ENCODE measurements at regions not wholly inside any gene's neighbourhood (a gene's known extent, or its start where the extent isn't known, plus 50 kb on each side); places are given as distances from the start of the nearest gene placed in this dataset.

- no peaks in the 10 kb centered on the region for H3K27me3 ChIP-seq (replicated peaks in 1 of 2; ENCODE audit: control insufficient read depth in 2 of 2, insufficient read depth in 2 of 2, low read length in 1 of 2)
- no TSS peak for BruUV-seq (replicated peaks)
These were observed 373.3 kb upstream of the DIAPH2 start for GRCh38 chrX:96311366-96311765.

GRCh38 chrX:96314985-96315384 is 369.7 kb upstream of the DIAPH2 start:
- Histone ChIP-seq H4K20me1 (ENCODE audit: control insufficient read depth, insufficient read depth) (no peaks in the 10 kb centered on the region), H3K4me1 (ENCODE audit: control insufficient read depth, insufficient read depth, low read length) (no peaks in the 10 kb centered on the region), H3K27ac (ENCODE audit: control insufficient read depth, insufficient read depth) (no peak overlapping the region), H3K27me3 (replicated peaks in 1 of 2; ENCODE audit: control insufficient read depth in 2 of 2, insufficient read depth in 2 of 2, low read length in 1 of 2) (no peaks in the 10 kb centered on the region), H3K36me3 (ENCODE audit: control insufficient read depth in 2 of 2, insufficient read depth in 2 of 2, low read length in 1 of 2) (no peaks in the 10 kb centered on the region), H3K9ac (ENCODE audit: control insufficient read depth, insufficient read depth, low read length) (no peak overlapping the region), H3K4me3 (no peak overlapping the region), H3K4me2 (ENCODE audit: control insufficient read depth, insufficient read depth) (no peak overlapping the region), H3K9me3 (replicated peaks; ENCODE audit: control insufficient read depth, insufficient read depth, low read length) (no peaks in the 10 kb centered on the region), H3K79me2 (ENCODE audit: control insufficient read depth, insufficient read depth, low read length) (no peaks in the 10 kb centered on the region), H2AFZ (ENCODE audit: control insufficient read depth, low read depth, low read length) (no peak overlapping the region)
- ATAC-seq (no peak), DNase-seq (ENCODE audit: low read depth, low spot score) (no peak), FAIRE-seq (no peak)
- ChIA-PET SMC1A (ENCODE audit: uncharacterized antibody, unreplicated experiment) (no interaction called here), POLR2A (no interaction called here), CTCF (no interaction called here), RAD21 (ENCODE audit: unreplicated experiment) (no interaction called here)
- no TSS peak for BruUV-seq (replicated peaks)
- intact Hi-C loops (cut with micrococcal nuclease; ENCODE audit: unreplicated experiment) = no loop called here
- in situ Hi-C loops (cut with MboI) = no loop called here
- 26% methylated on average over 2 of the region's 2 CpGs for WGBS (ENCODE audit: insufficient coverage, insufficient replicate concordance, low lambda C conversion rate, missing lambda C conversion rate)
- no peak for TF ChIP-seq SREBF2 (IDR thresholded peaks at IDR 0.05; ENCODE audit: low read length)
- no peak for TF ChIP-seq E4F1 (IDR thresholded peaks at IDR 0.05; ENCODE audit: borderline replicate concordance, partially characterized antibody)
- no peak for TF ChIP-seq CBX5 (IDR thresholded peaks at IDR 0.05; ENCODE audit: low read depth)
- no peak for TF ChIP-seq NRF1 (conservative IDR thresholded peaks at IDR 0.05; ENCODE audit: low read depth, low read length)
- TF ChIP-seq TBL1XR1 (IDR thresholded peaks at IDR 0.05; ENCODE audit: low read depth, low read length) = no peak
- no peak for TF ChIP-seq IKZF2 (IDR thresholded peaks at IDR 0.05)
- no peak for TF ChIP-seq YBX1 (IDR thresholded peaks at IDR 0.05)
- TF ChIP-seq POLR2AphosphoS5 (IDR thresholded peaks at IDR 0.05; ENCODE audit: low read length) = no peak
- no peak for TF ChIP-seq IRF4 (IDR thresholded peaks at IDR 0.05; ENCODE audit: low read depth, low read length)

More at GRCh38 chrX:96311366-96311765, 373.3 kb upstream of the DIAPH2 start:
- no peaks in the 10 kb centered on the region for H3K79me2 ChIP-seq (ENCODE audit: control insufficient read depth, insufficient read depth, low read length)
- H2AFZ ChIP-seq (ENCODE audit: control insufficient read depth, low read depth, low read length) = no peak overlapping the region
- POLR2A ChIA-PET = no interaction called here
- ATAC-seq (no peak), FAIRE-seq (no peak), DNase-seq (ENCODE audit: low read depth, low spot score) (no peak)
- in situ Hi-C loops (cut with MboI) = no loop called here
- H3K9me3 ChIP-seq (replicated peaks; ENCODE audit: control insufficient read depth, insufficient read depth, low read length) = no peaks in the 10 kb centered on the region
- intact Hi-C loops (cut with micrococcal nuclease; ENCODE audit: unreplicated experiment) = no loop called here
- no peaks in the 10 kb centered on the region for H4K20me1 ChIP-seq (ENCODE audit: control insufficient read depth, insufficient read depth)
- RAD21 ChIA-PET (ENCODE audit: unreplicated experiment) = no interaction called here
- no peak overlapping the region for H3K9ac ChIP-seq (ENCODE audit: control insufficient read depth, insufficient read depth, low read length)
- H3K4me3 ChIP-seq = no peak overlapping the region
- no peaks in the 10 kb centered on the region for H3K4me1 ChIP-seq (ENCODE audit: control insufficient read depth, insufficient read depth, low read length)
- 0% methylated on average over 1 of the region's 1 CpG for WGBS (ENCODE audit: insufficient coverage, insufficient replicate concordance, low lambda C conversion rate, missing lambda C conversion rate)
- H3K4me2 ChIP-seq (ENCODE audit: control insufficient read depth, insufficient read depth) = no peak overlapping the region
- H3K36me3 ChIP-seq (ENCODE audit: control insufficient read depth in 2 of 2, insufficient read depth in 2 of 2, low read length in 1 of 2) = no peaks in the 10 kb centered on the region
- TF ChIP-seq E2F8 (IDR thresholded peaks at IDR 0.05; ENCODE audit: low read depth, partially characterized antibody) (no peak), RUNX3 (IDR thresholded peaks at IDR 0.05; ENCODE audit: low read length) (no peak)
- CTCF ChIA-PET = no interaction called here
- SMC1A ChIA-PET (ENCODE audit: uncharacterized antibody, unreplicated experiment) = no interaction called here
- no peak overlapping the region for H3K27ac ChIP-seq (ENCODE audit: control insufficient read depth, insufficient read depth)

Data from GM12878 (cell line).